Glutamatergic neuron (in vitro differentiated cells): ENCODE measurements at regions not wholly inside any gene's neighbourhood (a gene's known extent, or its start where the extent isn't known, plus 50 kb on each side); places are given as distances from the start of the nearest gene placed in this dataset.
"Not testable (repeated sequence)": the region's sequence is repeated elsewhere in the genome, so short reads cannot be mapped to it uniquely, and the experiment has no call there.

ENCODE experiments used
- DNase-seq: peaks from one replicate; pipeline ENCODE4 v3.0.0; 2022
- H3K27ac Mint-ChIP-seq: one replicate; pipeline ENCODE4 v1.8.0; 2020; ENCODE audit warnings: mild to moderate bottlenecking, mixed read lengths, inconsistent platforms; ENCODE audit not compliant: unreplicated experiment
- H3K27me3 Mint-ChIP-seq: one replicate; pipeline ENCODE4 v1.8.0; 2020; ENCODE audit warnings: mild to moderate bottlenecking, moderate library complexity, mixed read lengths, inconsistent platforms; ENCODE audit not compliant: unreplicated experiment
- H3K36me3 Mint-ChIP-seq: one replicate; pipeline ENCODE4 v1.8.0; 2020; ENCODE audit warnings: mild to moderate bottlenecking, mixed read lengths, inconsistent platforms; ENCODE audit not compliant: unreplicated experiment
- H3K4me1 Mint-ChIP-seq: one replicate; pipeline ENCODE4 v1.8.0; 2020; ENCODE audit warnings: mild to moderate bottlenecking, low read depth, mixed read lengths, inconsistent platforms; ENCODE audit not compliant: unreplicated experiment
- H3K4me3 Mint-ChIP-seq: one replicate; pipeline ENCODE4 v1.8.0; 2020; ENCODE audit warnings: mild to moderate bottlenecking, mixed read lengths, inconsistent platforms; ENCODE audit not compliant: unreplicated experiment
- H3K9me3 Mint-ChIP-seq: one replicate; pipeline ENCODE4 v1.8.0; 2020; ENCODE audit warnings: mild to moderate bottlenecking, moderate library complexity, mixed read lengths, inconsistent platforms; ENCODE audit not compliant: unreplicated experiment
- TF ChIP-seq, protein P1 (sequence below): fragments of 200-600 bp; sonication (generic); IDR thresholded peaks from one replicate; pipeline ENCODE4 v1.5.0; 2021; ENCODE audit not compliant: partially characterized antibody, unreplicated experiment

DNA sequence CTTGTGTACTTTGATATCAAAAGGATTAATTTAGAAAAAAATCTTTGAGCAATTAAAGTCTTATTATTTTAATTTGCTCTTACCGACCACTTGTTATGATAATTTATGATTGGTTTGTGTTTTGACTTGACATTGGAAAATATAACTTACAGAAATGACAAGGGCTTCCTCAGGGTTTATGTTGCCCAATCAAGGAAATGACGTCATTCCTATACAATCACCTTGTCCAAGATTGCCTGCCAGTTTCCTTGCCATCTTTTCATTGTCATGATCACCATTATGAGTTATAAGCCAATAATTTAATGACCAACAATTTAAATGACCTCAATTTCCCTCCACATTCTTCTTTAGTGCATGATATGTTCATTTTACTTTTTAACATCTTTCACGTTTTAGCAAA, 351.8 kb upstream of the TMEFF2 start:
- DNase-seq, result no peak
- peaks cover 10% of the 10 kb centered on the region for H3K4me1 Mint-ChIP-seq
- TF ChIP-seq, protein P1, sequence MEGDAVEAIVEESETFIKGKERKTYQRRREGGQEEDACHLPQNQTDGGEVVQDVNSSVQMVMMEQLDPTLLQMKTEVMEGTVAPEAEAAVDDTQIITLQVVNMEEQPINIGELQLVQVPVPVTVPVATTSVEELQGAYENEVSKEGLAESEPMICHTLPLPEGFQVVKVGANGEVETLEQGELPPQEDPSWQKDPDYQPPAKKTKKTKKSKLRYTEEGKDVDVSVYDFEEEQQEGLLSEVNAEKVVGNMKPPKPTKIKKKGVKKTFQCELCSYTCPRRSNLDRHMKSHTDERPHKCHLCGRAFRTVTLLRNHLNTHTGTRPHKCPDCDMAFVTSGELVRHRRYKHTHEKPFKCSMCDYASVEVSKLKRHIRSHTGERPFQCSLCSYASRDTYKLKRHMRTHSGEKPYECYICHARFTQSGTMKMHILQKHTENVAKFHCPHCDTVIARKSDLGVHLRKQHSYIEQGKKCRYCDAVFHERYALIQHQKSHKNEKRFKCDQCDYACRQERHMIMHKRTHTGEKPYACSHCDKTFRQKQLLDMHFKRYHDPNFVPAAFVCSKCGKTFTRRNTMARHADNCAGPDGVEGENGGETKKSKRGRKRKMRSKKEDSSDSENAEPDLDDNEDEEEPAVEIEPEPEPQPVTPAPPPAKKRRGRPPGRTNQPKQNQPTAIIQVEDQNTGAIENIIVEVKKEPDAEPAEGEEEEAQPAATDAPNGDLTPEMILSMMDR, result no peak
- no peak overlapping the region for H3K4me3 Mint-ChIP-seq
- H3K27ac Mint-ChIP-seq, result no peak overlapping the region
- H3K9me3 Mint-ChIP-seq, result no peaks in the 10 kb centered on the region
- H3K27me3 Mint-ChIP-seq, result no peaks in the 10 kb centered on the region
- H3K36me3 Mint-ChIP-seq, result no peaks in the 10 kb centered on the region

DNA sequence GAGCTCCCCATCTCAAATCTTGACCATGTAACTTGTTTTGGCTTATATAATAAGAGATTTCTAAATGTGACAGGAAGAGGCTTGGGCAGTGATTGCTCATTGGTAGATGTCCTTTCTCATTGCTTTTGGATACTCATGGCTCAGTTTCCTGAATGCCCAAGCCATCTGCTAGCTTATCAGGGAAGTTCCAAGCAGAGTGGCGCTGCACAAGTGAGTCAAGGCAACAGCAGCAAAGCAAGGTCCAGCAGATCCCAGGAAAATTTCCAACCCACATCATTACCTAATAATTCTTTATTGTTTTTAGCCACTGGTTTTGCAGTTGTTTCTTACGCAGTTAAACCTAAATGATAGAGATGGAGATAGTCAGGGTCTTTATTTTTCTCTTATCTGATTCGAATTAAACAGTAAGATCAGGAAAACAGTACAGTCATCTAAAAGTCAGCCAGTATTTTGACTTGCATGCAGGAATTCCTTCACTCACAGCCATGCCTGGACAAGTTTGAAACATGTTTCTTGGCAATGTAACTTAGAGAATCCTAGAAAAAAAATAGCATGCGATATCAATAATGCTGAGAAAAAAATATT, 349.7 kb upstream of the TMEFF2 start:
- Mint-ChIP-seq H3K27me3 (no peaks in the 10 kb centered on the region), H3K4me1 (peaks cover 10% of the 10 kb centered on the region), H3K4me3 (no peak overlapping the region), H3K27ac (no peak overlapping the region), H3K36me3 (no peaks in the 10 kb centered on the region), H3K9me3 (no peaks in the 10 kb centered on the region)
- no peak for DNase-seq
- TF ChIP-seq, protein P1, result no peak

DNA sequence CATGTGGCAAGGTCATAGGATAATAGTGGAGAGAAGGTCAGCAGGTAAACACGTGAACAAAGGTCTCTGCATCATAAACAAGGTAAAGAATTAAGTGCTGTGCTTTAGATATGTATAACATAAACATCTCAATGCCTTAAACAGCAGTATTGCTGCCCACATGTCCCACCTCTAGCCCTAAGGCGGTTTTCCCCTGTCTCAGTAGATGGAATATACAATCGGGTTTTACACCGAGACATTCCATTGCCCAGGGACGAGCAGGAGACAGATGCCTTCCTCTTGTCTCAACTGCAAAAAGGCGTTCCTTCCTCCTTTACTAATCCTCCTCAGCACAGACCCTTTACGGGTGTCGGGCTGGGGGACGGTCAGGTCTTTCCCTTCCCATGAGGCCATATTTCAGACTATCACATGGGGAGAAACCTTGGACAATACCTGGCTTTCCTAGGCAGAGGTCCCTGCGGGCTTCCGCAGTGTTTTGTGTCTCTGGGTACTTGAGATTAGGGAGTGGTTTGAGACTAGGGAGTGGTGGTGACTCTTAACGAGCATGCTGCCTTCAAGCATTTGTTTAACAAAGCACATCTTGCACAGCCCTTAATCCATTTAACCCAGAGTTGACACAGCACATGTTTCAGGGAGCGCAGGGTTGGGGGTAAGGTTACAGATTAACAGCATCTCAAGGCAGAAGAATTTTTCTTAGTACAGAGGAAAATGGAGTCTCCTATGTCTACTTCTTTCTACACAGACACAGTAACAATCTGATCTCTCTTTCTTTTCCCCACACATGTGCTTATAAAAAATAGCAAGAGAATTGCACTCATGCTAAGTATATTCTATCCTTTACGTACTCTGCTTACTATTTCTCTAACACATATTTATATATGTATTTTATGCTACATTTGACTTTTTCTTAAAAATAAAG, 347.7 kb upstream of the TMEFF2 start:
- Mint-ChIP-seq H3K4me3 (peak overlapping the region; percentile 64), H3K4me1 (peaks cover 10% of the 10 kb centered on the region)

DNA sequence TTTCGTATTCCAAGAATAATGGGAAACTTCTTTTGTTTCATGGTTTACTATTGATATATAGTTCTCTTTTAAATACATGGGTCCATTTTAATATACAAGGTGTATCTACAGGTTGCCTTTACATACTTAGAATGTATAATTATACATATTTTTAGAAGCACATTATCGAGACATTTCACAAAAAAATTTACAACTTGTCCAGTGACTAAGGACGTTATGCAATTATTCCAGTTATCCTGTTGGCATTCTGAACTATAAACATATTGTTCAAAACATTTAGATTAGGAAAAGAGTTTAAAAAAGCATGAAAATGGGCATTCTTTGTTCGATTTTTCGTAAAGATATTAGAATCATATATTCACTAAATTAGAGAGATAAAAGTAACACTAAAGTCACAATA, 344.6 kb upstream of the TMEFF2 start:
- H3K4me1 Mint-ChIP-seq, result peaks cover 8% of the 10 kb centered on the region
- H3K9me3 Mint-ChIP-seq, result no peaks in the 10 kb centered on the region
- H3K36me3 Mint-ChIP-seq, result no peaks in the 10 kb centered on the region
- TF ChIP-seq, protein P1, result no peak
- no peak for DNase-seq
- H3K27ac Mint-ChIP-seq, result no peak overlapping the region
- H3K4me3 Mint-ChIP-seq, result no peak overlapping the region
- no peaks in the 10 kb centered on the region for H3K27me3 Mint-ChIP-seq

More for the DNA sequence above, 347.7 kb upstream of the TMEFF2 start:
- DNase-seq, H3K36me3 Mint-ChIP-seq, H3K27me3 Mint-ChIP-seq, H3K9me3 Mint-ChIP-seq: not testable (repeated sequence)
- peak overlapping the region; percentile 36 for H3K27ac Mint-ChIP-seq

DNA sequence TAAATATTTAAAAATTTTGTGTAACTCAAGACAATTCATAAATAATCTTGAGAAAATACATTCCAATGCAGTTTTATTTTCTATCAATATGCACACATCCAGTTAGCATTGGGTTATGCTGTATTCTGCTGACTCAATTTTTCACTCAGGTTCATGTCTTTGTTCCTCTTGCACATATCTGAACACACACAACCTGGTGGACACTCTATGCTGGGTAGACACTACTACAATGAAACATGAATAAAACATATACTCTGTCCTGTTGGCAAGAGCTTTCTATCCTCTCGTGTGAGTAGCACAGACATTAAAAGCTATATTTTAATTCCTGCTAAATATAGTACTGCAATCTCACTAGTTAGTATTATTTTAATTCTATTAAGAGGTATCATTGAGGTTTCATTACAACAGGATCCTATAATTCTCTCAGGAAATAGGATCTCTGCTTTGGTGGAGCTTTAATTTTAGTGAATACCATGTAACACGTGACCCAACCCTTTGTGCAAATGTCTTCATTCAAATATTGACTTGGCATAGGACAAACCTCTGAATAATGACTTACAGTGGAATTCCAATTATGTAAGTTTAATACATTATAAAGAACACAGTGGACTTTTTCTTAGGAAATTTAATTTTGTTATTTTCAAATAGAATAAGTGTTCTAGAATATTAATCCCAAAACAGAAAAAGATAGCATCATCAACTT, 342.3 kb upstream of the TMEFF2 start:
- Mint-ChIP-seq H3K4me1 (peaks cover 4% of the 10 kb centered on the region), H3K36me3 (no peaks in the 10 kb centered on the region), H3K27ac (no peak overlapping the region), H3K4me3 (no peak overlapping the region), H3K9me3 (no peaks in the 10 kb centered on the region), H3K27me3 (no peaks in the 10 kb centered on the region)
- DNase-seq, result no peak
- TF ChIP-seq, protein P1, result no peak
